ENCODE measurements at regions not wholly inside any gene's neighbourhood (a gene's known extent, or its start where the extent isn't known, plus 50 kb on each side); places are given as distances from the start of the nearest gene placed in this dataset.

- no peak for DNase-seq (ENCODE audit: low read depth in 2 of 2)
Observed at GRCh38 chr7:136256491-136256890, 279.3 kb upstream of the MTPN start.

GRCh38 chr7:136254148-136254547 lies 277.0 kb upstream of the MTPN start:
- no peak for DNase-seq (ENCODE audit: low read depth in 2 of 2)

- DNase-seq (ENCODE audit: low read depth in 2 of 2) = no peak
Observed at GRCh38 chr7:136251826-136252225, 274.7 kb upstream of the MTPN start.

GRCh38 chr7:136247211-136247610 lies 270.1 kb upstream of the MTPN start:
- DNase-seq (ENCODE audit: low read depth in 2 of 2) = no peak

- DNase-seq (ENCODE audit: low read depth in 2 of 2) = no peak
Observed at GRCh38 chr7:136245327-136246004, 268.3 kb upstream of the MTPN start.

GRCh38 chr7:136234040-136234439 lies 256.9 kb upstream of the MTPN start:
- DNase-seq (ENCODE audit: low read depth in 2 of 2) = no peak

GRCh38 chr7:136230210-136230609 lies 253.1 kb upstream of the MTPN start:
- DNase-seq (ENCODE audit: low read depth in 2 of 2) = no peak

GRCh38 chr7:136229790-136230189 lies 252.6 kb upstream of the MTPN start:
- DNase-seq (ENCODE audit: low read depth in 2 of 2) = no peak

GRCh38 chr7:136228171-136228570 lies 251.0 kb upstream of the MTPN start:
- DNase-seq (ENCODE audit: low read depth in 2 of 2) = no peak

GRCh38 chr7:136214356-136214755 lies 237.2 kb upstream of the MTPN start:
- DNase-seq (ENCODE audit: low read depth in 2 of 2) = no peak

GRCh38 chr7:136213012-136213411 lies 235.9 kb upstream of the MTPN start:
- DNase-seq (ENCODE audit: low read depth in 2 of 2) = no peak

- no peak for DNase-seq (ENCODE audit: low read depth in 2 of 2)
Observed at GRCh38 chr7:136210664-136211063, 233.5 kb upstream of the MTPN start.

GRCh38 chr7:136210079-136210478 lies 232.9 kb upstream of the MTPN start:
- DNase-seq (ENCODE audit: low read depth in 2 of 2) = no peak

- no peak for DNase-seq (ENCODE audit: low read depth in 2 of 2)
Observed at GRCh38 chr7:136205956-136206355, 228.8 kb upstream of the MTPN start.

GRCh38 chr7:136198168-136198567 lies 221.0 kb upstream of the MTPN start:
- DNase-seq (ENCODE audit: low read depth in 2 of 2) = no peak

- DNase-seq (ENCODE audit: low read depth in 2 of 2) = no peak
Observed at GRCh38 chr7:136194878-136195277, 217.7 kb upstream of the MTPN start.

GRCh38 chr7:136193940-136194339 lies 216.8 kb upstream of the MTPN start:
- no peak for DNase-seq (ENCODE audit: low read depth in 2 of 2)

- DNase-seq (ENCODE audit: low read depth in 2 of 2) = no peak
Observed at GRCh38 chr7:136189506-136189998, 212.4 kb upstream of the MTPN start.

- DNase-seq (ENCODE audit: low read depth in 2 of 2) = no peak
Observed at GRCh38 chr7:136186281-136186680, 209.1 kb upstream of the MTPN start.

GRCh38 chr7:136184719-136185118 lies 207.6 kb upstream of the MTPN start:
- DNase-seq (ENCODE audit: low read depth in 2 of 2) = no peak

GRCh38 chr7:136183981-136184380 lies 206.8 kb upstream of the MTPN start:
- DNase-seq (ENCODE audit: low read depth in 2 of 2) = no peak

- DNase-seq (ENCODE audit: low read depth in 2 of 2) = no peak
Observed at GRCh38 chr7:136180984-136181383, 203.8 kb upstream of the MTPN start.

- DNase-seq (ENCODE audit: low read depth in 2 of 2) = no peak
Observed at GRCh38 chr7:136179851-136180721, 202.9 kb upstream of the MTPN start.

Data from stimulated activated CD8-positive, alpha-beta memory T cell treated with anti-CD3 and anti-CD28 coated beads, Interleukin-15, amount 100 ng/mL, for 48 hours (primary cell).